ENCODE measurements at regions not wholly inside any gene's neighbourhood (a gene's known extent, or its start where the extent isn't known, plus 50 kb on each side); places are given as distances from the start of the nearest gene placed in this dataset.
"Not testable (repeated sequence)": the region's sequence is repeated elsewhere in the genome, so short reads cannot be mapped to it uniquely, and the experiment has no call there.

- no peak for DNase-seq
Measured at GRCh38 chr16:7938175-7938574, 605.5 kb downstream of the RBFOX1 start.

GRCh38 chr16:7921345-7921744 lies 588.7 kb downstream of the RBFOX1 start:
- DNase-seq: no peak

GRCh38 chr16:7919782-7920181 lies 587.1 kb downstream of the RBFOX1 start:
- no peak for DNase-seq

GRCh38 chr16:7914748-7915147 lies 582.1 kb downstream of the RBFOX1 start:
- no peak for DNase-seq

- no peak for DNase-seq
Measured at GRCh38 chr16:7912132-7912531, 579.5 kb downstream of the RBFOX1 start.

- no peak for DNase-seq
Measured at GRCh38 chr16:7910116-7910515, 577.5 kb downstream of the RBFOX1 start.

- no peak for DNase-seq
Measured at GRCh38 chr16:7888411-7888810, 555.8 kb downstream of the RBFOX1 start.

GRCh38 chr16:7887316-7887715 lies 554.7 kb downstream of the RBFOX1 start:
- DNase-seq: no peak

GRCh38 chr16:7871979-7872378 lies 539.3 kb downstream of the RBFOX1 start:
- DNase-seq: no peak

GRCh38 chr16:7871371-7871770 lies 538.7 kb downstream of the RBFOX1 start:
- DNase-seq: no peak

GRCh38 chr16:7867831-7868230 lies 535.2 kb downstream of the RBFOX1 start:
- no peak for DNase-seq

- DNase-seq: no peak
Measured at GRCh38 chr16:7866144-7866543, 533.5 kb downstream of the RBFOX1 start.

GRCh38 chr16:7865393-7865792 lies 532.7 kb downstream of the RBFOX1 start:
- not testable (repeated sequence) for DNase-seq

GRCh38 chr16:7861891-7862582 lies 529.4 kb downstream of the RBFOX1 start:
- no peak for DNase-seq

GRCh38 chr16:7853197-7853596 lies 520.6 kb downstream of the RBFOX1 start:
- no peak for DNase-seq

- no peak for DNase-seq
Measured at GRCh38 chr16:7849841-7850240, 517.2 kb downstream of the RBFOX1 start.

- no peak for DNase-seq
Measured at GRCh38 chr16:7843261-7843660, 510.6 kb downstream of the RBFOX1 start.

- no peak for DNase-seq
Measured at GRCh38 chr16:7839568-7839967, 506.9 kb downstream of the RBFOX1 start.

- DNase-seq: no peak
Measured at GRCh38 chr16:7834771-7835431, 502.3 kb downstream of the RBFOX1 start.

- DNase-seq: no peak
Measured at GRCh38 chr16:7820816-7821215, 488.2 kb downstream of the RBFOX1 start.

- DNase-seq: no peak
Measured at GRCh38 chr16:7805686-7806396, 473.2 kb downstream of the RBFOX1 start.

GRCh38 chr16:7804635-7805195 lies 472.1 kb downstream of the RBFOX1 start:
- no peak for DNase-seq

GRCh38 chr16:7792346-7792745 lies 459.7 kb downstream of the RBFOX1 start:
- no peak for DNase-seq
